ENCODE measurements at regions not wholly inside any gene's neighbourhood (a gene's known extent, or its start where the extent isn't known, plus 50 kb on each side); places are given as distances from the start of the nearest gene placed in this dataset.

GRCh38 chr14:76309572-76310162, 66.3 kb upstream of the ESRRB start:
- DNase-seq: no peak
- no peak for TF ChIP-seq CTCF (IDR thresholded peaks at IDR 0.05; ENCODE audit: low read depth, low read length)
- H3K4me1 ChIP-seq: no peaks in the 10 kb centered on the region

GRCh38 chr14:76311079-76311758, 64.7 kb upstream of the ESRRB start:
- no peak for TF ChIP-seq CTCF (IDR thresholded peaks at IDR 0.05; ENCODE audit: low read depth, low read length)
- no peaks in the 10 kb centered on the region for H3K9me3 ChIP-seq
- peaks cover 33% of the 10 kb centered on the region for H3K27me3 ChIP-seq
- no peak overlapping the region for H3K4me3 ChIP-seq (ENCODE audit: low read depth, low read length)
- no peak for DNase-seq
- H3K36me3 ChIP-seq: no peaks in the 10 kb centered on the region
- H3K4me1 ChIP-seq: no peaks in the 10 kb centered on the region

More at GRCh38 chr14:76309572-76310162, 66.3 kb upstream of the ESRRB start:
- Histone ChIP-seq H3K4me3 (ENCODE audit: low read depth, low read length) (no peak overlapping the region), H3K9me3 (no peaks in the 10 kb centered on the region), H3K27me3 (peaks cover 31% of the 10 kb centered on the region), H3K36me3 (no peaks in the 10 kb centered on the region)

GRCh38 chr14:76312821-76313220, 63.1 kb upstream of the ESRRB start:
- H3K36me3 ChIP-seq: no peaks in the 10 kb centered on the region
- no peaks in the 10 kb centered on the region for H3K4me1 ChIP-seq
- H3K9me3 ChIP-seq: no peaks in the 10 kb centered on the region
- H3K27me3 ChIP-seq: peaks cover 42% of the 10 kb centered on the region
- no peak for TF ChIP-seq CTCF (IDR thresholded peaks at IDR 0.05; ENCODE audit: low read depth, low read length)
- H3K4me3 ChIP-seq (ENCODE audit: low read depth, low read length): no peak overlapping the region
- no peak for DNase-seq

GRCh38 chr14:76313303-76313702, 62.6 kb upstream of the ESRRB start:
- no peaks in the 10 kb centered on the region for H3K36me3 ChIP-seq
- H3K9me3 ChIP-seq: no peaks in the 10 kb centered on the region
- no peaks in the 10 kb centered on the region for H3K4me1 ChIP-seq
- H3K4me3 ChIP-seq (ENCODE audit: low read depth, low read length): no peak overlapping the region
- no peak for TF ChIP-seq CTCF (IDR thresholded peaks at IDR 0.05; ENCODE audit: low read depth, low read length)
- DNase-seq: no peak
- H3K27me3 ChIP-seq: peaks cover 42% of the 10 kb centered on the region

GRCh38 chr14:76313852-76314251, 62.1 kb upstream of the ESRRB start:
- H3K36me3 ChIP-seq: no peaks in the 10 kb centered on the region
- H3K27me3 ChIP-seq: peaks cover 40% of the 10 kb centered on the region
- DNase-seq: no peak
- no peak overlapping the region for H3K4me3 ChIP-seq (ENCODE audit: low read depth, low read length)
- H3K4me1 ChIP-seq: no peaks in the 10 kb centered on the region
- H3K9me3 ChIP-seq: no peaks in the 10 kb centered on the region
- TF ChIP-seq CTCF (IDR thresholded peaks at IDR 0.05; ENCODE audit: low read depth, low read length): no peak

GRCh38 chr14:76314521-76315034, 61.4 kb upstream of the ESRRB start:
- no peak for TF ChIP-seq CTCF (IDR thresholded peaks at IDR 0.05; ENCODE audit: low read depth, low read length)
- H3K9me3 ChIP-seq: no peaks in the 10 kb centered on the region
- H3K27me3 ChIP-seq: peaks cover 35% of the 10 kb centered on the region
- no peak for DNase-seq
- no peaks in the 10 kb centered on the region for H3K36me3 ChIP-seq
- no peaks in the 10 kb centered on the region for H3K4me1 ChIP-seq
- no peak overlapping the region for H3K4me3 ChIP-seq (ENCODE audit: low read depth, low read length)

Data from BE2C (cell line).